Globus pallidus (tissue), 1 donor: ENCODE measurements at regions not wholly inside any gene's neighbourhood (a gene's known extent, or its start where the extent isn't known, plus 50 kb on each side); places are given as distances from the start of the nearest gene placed in this dataset.
"Not testable (repeated sequence)": the region's sequence is repeated elsewhere in the genome, so short reads cannot be mapped to it uniquely, and the experiment has no call there.

Source experiments
- DNase-seq: peaks from one replicate; pipeline ENCODE4 v3.0.0-alpha.2; 2015; ENCODE audit warnings: low spot score

DNA sequence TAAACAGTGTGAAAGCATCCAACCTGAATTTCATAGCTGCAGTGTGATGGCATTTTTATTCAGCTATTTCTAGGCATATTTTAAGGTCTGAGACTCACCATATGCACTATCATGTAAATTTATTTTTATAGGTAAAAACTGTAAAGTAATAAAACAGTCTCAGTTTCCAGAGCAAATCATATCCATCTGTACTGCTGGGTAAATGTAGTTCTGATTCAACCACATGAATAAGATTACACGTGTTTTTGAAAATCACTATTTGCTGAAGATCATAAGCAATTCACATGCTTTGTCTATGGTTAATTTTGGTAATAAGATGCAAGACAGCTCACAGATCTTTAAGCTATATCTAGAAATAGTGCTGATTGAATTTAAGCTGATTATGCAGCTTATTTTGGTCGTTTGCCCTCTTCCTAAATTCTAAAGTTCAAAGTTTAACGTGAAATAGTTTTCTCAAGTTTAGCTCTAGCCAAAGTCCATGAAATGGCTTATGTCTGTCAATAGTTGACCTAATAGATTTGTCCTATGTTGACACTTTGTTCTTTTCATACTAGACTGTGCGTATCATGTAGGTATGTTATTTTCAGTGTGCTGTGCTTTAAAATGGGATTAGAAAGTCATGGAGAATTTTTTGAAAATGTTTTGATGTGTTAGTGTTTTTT lies 489.0 kb downstream of the USP25 start:
- no peak for DNase-seq

DNA sequence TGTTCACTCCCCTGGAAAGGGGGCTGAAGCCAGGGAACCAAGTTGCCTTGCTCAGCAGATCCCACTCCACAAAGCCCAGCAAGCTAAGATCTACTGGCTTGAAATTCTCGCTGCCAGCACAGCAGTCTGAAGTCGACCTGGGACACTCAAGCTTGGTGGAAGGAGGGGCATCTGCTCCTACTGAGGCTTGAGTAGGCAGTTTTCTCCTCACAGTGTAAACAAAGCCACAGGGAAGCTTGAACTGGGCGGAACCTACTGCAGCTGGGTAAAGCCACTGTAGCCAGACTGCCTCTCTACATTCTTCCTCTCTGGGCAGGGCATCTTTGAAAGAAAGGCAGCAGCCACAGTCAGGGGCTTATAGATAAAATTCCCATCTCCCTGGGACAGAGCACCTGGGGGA lies 495.0 kb downstream of the USP25 start:
- not testable (repeated sequence) for DNase-seq

DNA sequence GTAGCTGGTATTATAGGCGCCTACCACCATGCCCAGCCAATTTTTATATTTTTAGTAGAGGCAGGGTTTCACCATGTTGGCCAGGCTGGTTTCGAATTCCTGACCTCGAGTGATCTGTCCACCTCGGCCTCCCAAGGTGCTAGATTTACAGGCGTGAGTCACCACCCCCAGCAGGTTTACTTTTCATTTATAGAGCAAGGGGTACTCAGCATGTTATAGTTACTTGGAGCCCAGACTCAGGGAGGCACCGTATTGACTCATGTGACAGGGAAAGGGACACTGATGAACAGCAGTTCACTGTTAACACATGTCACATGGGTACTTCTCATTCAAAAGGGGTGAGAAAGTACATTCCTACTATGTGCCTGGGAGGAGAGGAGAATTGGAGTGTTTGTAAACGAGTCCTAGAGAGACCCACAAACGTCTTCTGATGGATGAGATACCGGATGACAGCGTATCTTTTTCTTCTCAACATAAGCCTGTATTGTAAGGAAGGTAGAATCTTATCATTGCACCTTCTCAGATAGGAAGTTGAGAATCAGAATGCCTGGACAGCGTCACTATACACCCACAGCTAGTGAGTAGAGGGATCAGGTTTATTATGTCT lies 510.0 kb downstream of the USP25 start:
- DNase-seq: no peak

DNA sequence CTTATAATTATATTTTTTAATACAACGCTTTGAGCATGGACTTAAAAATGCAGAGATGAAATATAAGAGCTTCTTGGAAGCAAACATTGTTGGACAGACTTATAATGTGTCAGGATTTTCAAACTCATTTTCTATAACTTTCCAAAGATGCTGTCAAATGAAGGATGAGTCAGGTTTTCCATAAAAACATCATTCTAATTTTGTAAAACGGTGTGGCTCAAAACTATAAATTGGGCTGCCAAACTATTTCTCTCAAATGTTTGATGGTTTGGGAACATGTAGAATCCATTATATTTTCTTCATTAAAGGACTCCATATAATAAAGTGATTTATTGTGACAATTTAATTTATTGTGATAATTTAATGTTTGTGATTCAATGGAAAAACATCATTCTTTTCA lies 511.2 kb downstream of the USP25 start:
- DNase-seq: no peak

DNA sequence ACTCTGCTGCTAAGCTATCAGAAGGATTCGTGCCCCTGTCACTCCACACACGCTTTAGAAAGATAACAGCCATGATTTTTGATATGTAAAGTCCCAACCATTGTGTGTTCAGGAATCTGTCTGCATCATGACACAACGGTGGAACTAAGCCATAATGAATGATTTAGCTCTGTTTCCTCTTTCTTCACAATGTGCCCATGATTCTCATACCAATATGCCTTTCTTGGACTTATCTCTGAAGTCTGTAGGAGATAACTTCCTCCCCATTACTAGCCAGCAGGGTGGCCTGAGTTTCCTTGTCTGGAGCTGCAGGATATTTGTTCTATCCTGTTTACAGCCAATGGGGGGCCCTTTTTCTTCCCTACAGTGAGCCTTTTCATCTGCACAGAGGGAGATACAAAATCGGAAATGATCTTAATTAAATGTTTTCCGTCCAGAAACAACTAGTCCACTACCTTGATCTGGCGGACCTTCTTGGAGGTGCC lies 511.7 kb downstream of the USP25 start:
- no peak for DNase-seq

DNA sequence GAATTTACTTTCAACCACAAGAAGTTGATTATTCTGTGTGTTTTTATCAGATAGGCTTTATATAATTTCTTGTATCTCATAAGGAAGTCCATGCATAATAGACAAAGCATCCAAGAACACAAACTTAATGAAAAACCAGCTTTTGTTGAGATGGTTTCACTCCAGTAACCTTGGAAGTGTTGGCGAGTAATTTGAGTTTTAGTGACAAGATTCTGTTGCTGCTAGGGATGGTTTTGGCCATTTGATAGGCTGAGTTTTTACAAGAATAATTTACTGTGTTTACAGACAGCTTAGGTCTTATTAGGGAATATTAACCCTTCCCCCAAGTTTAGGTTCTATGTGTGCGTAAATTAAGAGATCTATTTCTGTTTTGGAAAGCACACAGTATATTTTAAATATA lies 513.6 kb downstream of the USP25 start:
- DNase-seq: peak; percentile 37

DNA sequence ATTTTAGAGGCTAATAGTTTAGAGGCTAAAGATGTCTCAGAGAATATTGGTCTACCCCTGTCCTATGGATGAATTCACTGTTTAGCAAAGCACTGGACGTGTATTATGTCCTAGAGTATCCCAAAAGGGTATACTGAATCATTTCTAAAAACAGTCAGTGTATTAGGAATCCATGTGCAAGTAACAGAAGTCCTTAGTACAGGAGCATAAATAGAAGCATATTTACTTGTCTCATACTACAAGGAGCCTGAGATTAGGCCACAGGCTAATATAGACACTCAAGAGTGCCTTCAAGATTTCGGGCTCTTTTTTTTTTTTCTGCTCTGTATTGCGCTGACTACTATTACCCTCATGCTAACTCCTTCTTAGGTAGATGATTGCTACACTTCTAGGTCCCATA lies 518.9 kb downstream of the USP25 start:
- DNase-seq: no peak

DNA sequence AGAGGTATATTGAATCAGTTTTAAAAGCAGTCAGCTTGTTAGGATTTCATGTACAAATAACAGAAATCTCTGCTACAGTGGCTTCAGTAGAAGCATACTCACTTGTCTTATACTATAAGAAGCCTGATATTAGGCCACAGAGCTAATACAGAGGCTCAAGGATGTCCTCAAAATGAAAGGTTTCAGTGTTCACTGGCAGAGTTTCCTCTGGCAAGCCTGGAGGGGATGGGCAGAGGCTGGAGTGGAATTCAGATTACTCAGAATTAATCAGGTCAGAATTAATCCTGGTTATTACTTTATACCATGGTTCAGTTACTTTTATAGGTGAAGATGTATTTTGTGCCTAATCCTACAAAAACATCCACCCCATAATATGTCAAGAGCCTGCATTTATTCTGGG lies 520.5 kb downstream of the USP25 start:
- peak; percentile 8 for DNase-seq

DNA sequence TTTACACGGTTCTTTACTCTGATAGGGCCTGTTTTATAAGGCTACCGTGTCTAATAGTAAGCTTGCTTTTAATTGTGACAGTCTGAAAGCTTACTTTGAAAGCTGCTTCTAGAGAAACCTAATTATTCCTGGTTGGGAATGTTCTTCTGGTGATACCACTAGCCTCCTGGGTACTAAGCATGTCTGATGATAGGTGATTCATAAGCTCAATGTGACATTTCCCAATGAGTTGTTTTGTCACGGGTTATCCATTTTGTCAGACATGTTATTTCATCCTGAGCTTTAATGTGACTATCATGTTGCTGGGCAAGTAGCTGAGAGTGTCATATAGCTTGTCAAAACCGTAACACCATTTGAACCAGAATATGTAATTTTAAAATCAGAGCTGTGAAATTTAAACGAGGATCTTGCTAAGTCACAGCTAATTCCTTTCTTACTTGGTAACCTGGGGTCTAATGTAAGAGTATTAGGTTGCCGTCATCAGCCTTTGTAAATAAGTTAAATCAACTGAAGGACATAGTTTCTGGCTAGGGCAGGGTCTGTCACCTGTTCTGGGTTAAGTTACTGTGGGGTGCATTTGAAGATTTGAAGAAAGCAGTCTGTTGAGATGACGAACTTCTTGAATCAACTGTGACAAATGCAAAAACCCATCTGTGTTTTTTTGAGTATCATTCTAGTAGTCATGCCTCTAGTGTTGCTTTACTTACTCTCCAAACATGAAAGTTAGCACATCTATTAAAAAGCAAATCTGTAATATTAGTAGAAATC lies 529.2 kb downstream of the USP25 start:
- no peak for DNase-seq

DNA sequence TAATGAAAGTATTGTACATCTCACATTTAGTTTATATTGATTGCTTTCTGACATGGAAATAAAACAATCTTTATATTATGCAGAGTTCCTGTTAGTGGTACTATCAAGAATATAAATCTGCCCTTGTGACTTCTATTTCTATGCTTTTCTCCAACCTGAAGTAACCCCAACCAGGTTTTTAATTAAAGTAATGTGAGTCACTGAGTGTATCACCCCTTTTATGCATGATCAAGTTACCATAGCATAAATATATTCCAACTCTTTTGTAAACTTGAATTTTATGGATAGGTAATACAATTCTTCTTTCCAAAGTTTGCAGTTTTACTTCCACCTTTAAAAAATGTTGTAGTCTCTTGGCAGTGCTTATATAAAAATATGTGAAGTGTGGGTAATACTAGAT lies 532.3 kb downstream of the USP25 start:
- DNase-seq: no peak

DNA sequence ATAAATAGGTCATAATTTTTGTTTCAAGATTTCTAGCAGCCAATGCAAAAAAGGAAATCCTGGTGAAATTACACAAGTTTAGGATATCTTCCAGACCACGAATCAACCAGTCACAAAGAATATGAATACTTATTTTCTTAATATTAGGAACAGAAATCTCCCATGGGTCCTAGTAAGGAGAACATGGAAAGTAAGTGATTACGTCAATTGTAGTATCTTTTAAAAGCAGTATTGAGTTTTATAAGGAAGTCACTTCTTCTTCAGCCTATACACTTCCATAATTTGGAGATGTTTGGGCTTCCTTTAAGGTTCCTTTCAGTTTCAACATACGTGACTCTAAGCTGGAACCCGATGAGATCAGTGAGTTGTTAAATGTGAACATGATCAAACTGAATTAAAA lies 534.5 kb downstream of the USP25 start:
- no peak for DNase-seq

DNA sequence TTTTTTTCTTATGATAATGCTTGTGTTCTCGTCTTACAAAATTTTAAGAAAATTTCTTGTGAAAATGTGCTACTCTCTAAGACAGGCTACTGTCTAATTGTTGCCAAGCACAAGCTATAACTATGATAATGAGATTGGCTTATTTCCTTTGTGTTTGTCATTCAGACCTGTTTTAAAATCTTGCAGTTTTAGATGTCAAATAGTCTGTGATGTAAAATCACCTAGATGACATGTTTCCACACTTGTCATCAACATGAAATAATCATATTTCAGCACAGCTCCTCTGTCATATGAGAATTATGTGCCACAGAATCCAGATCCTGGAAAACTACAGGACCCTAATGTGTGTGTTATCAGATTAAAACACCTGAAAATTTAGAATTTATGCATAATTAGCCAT lies 539.7 kb downstream of the USP25 start:
- no peak for DNase-seq

DNA sequence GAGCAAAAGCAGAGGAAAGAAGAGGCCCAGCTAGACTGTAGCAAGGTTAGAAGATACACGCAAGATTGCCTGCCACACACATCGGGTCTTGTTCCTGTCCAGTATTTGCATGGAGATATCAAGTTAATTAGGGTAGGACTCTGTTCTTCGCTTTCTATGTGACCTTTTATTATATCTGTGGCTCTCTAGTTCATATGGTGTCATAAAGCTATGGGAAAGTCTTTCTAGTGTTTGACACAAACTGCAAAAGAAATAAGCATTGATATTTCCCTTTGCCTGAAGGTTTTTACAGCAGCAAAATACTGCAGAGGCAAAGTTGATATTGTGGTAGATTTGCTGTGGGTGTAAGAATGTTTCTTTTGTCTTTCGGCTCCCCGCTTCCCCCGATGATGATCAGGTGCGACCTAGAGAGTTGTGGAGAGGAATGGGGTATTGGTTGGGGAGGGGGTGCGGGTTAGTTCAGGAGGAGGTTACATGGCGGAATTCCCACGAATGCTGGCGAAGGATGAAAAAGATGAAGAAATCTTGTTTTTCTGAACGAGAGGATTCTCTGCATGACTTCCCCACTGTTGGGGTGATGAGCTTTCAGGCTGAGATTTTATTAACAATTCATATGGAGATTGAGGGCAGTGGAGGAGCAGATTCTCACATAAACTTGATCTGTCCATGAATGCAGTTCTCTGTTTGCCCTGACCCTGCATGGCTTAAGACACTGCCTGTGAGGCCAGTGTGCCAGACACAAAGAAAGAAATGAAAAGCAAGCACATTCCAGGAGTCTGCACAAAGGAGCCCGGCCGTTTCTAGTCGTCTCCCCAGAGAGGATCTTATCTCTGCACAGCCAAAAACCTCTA lies 550.2 kb downstream of the USP25 start:
- DNase-seq: peak; percentile 87

DNA sequence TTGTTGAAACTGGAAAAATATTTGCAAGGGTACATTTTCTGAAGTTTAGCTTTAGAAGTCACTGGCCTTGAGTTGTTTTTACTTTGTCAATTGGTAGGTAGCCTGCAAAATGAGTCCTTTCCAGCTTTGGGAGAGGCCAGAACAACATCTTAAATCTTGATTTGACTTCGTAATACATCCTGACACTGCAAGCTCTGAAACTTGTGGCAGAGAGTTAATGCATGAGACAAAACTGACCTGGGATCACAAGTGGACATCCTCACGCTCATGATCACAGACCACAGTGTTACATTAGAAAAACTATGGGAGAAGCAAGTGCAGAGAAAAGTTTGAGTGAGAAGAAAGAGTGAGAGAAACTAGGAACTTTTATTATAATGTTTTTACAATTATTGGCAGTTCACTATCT lies 550.9 kb downstream of the USP25 start:
- DNase-seq: peak; percentile 66

DNA sequence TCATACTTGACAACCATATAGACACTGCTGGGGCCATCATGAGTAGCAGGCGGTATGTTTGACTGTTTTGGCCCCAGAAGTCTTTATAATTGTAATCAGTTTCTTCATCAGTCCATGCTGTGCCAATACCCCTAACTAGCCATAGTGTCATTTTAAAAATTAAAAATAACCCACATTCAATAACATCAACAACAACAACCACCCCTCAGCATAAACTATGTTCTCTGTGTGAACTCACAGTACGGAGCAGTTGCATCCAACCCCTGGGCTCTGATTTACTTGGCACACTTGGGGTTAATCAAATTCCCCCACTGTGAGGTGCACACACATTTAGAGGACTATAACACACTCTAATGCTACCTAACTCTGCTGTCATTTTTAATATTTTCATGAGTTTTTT lies 553.7 kb downstream of the USP25 start:
- DNase-seq: no peak

DNA sequence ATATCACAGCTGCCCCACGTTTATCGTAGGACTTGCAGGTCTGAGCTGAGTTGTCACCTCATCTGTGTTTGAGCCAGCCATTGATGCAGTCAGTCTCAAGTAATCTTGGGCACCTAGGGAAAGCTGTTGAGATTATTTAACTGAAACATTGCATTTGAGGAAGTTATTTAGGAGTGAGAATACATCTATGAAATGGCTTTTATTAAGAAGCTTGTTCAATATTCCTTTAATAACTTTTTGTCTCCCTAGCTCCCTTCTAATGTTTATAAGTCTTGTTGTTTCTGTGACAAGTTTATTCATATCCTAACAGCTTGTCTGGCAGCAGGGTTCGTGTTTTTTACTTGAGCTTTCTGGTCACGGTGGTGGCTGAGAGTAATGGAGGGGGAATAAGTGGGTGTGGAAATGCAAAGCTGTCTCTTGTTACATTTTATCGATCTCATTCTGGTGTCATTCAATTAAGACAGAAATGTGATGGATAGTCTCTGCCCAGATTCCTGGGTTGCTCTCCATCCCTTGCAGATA lies 555.9 kb downstream of the USP25 start:
- peak; percentile 33 for DNase-seq

DNA sequence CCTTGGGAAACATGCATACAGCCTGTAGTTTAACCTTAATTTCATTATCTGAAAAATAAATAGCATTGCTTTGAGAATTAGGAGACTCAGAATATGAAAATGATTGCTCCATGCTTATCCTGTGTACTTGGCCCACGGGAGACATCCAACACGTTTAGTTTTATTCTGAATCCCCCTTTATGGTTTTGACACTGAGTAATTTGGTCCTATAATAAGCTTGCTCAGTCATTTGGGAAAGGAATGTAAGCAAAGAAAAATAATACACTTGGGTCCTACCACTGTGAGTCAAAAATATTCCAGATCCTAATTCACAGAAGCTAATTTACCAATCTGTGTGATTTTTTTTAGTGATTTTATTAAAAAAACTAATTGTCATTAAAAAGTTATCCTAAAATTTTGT lies 557.3 kb downstream of the USP25 start:
- DNase-seq: no peak

DNA sequence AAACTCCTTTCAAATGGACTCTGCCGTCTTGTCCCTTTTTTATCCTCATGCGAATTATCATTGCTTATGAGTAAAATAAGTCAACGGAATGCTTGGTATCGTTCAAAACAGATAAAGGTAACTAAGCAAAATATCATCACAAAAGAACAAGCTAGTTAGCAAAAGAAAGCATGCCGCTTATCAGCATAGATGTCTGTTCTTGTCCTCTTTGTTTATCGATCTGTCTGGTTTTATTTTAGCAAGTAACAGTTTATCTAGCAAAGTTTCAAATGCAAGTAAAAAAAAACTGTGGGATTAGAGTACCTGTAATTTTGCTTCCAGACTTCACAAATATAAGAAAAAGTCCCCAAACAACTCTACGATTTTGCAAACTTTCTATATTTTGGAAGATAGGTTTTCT lies 561.5 kb downstream of the USP25 start:
- no peak for DNase-seq

DNA sequence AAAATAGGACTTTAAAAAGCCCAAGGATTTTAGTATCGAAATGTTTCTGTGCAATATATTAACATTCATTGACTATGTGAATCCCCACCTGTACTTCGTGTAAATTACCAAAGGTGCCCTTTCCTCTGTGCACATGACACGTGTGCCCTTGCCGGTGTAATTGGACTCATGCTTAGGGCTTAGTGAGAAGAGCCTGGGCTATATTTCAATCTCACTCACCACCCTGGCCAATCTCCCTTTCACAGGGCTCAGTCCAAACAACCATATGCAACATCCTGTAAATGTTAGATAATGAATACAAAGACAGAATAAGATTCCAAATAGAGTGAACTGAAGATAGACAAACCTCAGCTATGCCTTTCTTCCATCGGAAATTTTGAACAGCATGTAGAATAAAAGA lies 564.3 kb downstream of the USP25 start:
- no peak for DNase-seq

DNA sequence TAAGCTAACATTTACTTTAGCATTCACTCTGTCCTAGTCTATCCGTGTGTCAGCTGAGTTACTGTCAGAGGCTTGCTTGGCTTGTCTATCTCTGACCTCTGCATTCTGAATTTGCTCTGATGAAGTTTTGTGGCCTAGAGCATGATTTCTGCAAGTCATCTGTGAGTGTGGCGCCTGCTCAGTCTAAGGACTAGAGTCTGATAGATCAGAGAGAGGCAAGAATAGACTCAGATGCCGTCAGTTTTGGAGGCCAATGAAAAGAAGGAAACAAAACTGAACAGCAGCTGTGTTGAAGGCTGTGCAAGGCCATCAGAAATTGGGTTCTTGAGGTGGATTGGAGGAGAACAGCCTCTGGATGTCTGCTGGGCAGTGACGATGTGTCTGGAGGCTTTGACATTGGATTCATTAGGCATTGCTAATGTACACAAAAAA lies 573.1 kb downstream of the USP25 start:
- peak; percentile 83 for DNase-seq

DNA sequence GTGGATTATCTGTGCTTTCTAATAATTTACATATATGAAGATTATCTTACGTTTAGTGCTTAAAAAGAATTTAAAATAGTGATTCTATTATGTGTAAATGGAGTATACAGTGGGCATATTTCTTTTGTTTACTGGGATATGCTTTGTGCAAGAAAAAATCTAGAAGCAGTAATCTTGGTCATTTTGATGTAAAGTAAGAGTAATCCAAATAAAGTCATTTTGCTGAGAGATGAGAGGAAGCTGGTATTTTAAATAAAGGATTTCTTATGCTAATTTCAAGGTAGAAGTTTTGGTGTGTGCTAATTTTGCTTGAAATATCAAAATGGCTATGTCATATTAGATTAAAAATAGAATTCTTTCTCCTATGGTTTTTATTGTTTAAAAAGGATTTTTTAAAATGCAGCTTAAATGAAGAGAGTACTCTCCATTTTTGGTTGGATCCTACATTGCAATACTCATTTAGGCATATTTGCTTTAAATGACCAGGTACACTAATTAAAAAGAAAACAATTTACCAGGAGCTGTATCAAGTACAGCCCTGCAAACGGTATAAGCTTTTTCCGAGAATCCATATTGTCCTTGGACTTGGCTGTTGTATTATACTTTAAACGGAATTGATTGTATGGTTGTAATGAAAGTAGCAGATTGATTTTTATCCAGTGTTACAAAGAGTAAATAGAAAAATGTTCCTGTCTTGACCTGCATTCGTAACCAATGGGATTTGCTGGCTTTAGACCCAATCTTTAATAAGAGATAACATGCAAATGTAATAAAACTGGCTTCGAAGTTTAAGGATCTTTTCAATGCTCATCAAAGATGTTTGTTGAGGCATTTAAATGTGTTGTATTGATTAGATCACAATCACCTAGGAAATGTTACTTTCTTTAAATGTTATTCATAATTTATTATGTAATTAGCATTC lies 574.7 kb downstream of the USP25 start:
- peak; percentile 28 for DNase-seq
